DMS53 (cell line): ENCODE measurements at regions not wholly inside any gene's neighbourhood (a gene's known extent, or its start where the extent isn't known, plus 50 kb on each side); places are given as distances from the start of the nearest gene placed in this dataset.

Source experiments
- DNase-seq: peaks from one replicate; lab custom pipeline; 2025; lab: John Stamatoyannopoulos, UW

- DNase-seq = no peak
Measured at GRCh38 chr2:11102466-11102865, 52.8 kb upstream of the SLC66A3 start.

DNA sequence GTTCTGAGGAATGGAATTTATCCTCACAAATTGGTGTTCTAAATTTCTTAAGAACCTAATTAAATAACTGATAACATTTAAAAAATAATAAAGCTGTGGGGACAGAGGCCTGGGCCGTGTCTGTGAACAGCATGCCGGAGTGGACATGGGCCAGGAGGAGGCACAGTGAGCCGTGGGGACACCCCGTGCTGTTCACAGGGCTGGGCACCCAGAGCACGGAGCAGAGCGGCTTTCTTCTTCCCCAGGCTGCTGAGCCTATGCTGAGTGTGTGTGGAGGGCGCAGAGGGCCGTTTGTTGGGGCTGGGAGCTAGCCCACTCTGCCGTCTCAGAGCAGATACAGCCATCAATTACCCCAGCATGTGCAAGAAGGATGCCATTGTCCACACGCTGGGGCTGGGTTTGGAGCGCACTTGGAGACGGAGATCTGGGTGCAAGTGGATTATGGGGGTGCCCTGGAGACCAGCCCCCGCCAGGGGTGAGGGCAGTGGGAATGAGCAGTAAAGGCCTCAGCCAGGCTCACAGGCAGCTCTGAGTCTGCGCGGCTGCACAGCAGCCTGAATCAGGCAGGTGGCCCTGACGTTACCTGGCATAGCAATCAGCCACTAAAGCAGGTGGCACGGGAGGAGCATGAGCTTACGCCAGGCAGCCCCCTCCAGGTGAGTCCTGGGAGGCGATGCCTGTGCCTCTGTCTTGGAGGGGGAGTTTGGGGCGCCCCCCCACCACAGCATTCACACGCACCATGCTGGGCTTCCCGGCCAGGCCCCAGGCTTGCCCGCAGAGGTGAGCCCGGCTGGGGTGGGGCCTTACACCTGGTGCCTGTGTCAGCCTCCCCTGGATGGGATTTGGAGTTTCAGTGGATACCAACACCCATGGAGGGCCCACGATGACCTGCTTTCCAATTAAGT lies 52.1 kb upstream of the SLC66A3 start:
- no peak for DNase-seq

DNA sequence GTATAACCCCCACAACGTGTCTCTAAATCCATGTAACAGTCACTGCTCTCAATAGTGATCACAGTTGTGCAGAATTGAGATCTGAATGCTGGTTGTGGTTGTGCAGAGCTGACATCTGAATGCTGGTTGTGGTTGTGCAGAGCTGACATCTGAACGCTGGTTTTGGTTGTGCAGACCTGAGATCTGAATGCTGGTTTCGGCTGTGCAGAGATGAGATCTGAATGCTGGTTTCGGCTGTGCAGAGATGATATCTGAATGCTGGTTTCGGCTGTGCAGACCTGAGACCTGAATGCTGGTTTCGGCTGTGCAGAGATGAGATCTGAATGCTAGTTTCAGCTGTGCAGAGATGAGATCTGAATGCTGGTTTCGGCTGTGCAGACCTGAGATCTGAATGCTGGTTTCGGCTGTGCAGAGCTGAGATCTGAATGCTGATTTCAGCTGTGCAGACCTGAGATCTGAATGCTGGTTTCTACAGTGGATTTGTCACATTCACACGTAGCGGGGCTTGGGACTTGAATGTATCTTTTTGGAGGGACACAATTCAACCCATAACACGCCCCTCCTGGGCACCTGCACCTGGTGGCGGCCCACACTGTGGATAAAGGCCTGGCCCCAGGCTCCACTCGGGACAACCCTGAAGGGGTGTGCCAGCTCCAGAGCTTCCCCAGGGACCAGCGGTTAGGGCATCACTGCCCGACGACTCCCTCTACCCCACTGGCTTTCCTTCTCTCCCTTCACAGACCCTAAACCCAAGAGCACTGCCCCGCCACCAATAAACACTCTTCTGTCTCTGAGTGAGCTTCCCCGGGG lies 51.1 kb upstream of the SLC66A3 start:
- DNase-seq = no peak

DNA sequence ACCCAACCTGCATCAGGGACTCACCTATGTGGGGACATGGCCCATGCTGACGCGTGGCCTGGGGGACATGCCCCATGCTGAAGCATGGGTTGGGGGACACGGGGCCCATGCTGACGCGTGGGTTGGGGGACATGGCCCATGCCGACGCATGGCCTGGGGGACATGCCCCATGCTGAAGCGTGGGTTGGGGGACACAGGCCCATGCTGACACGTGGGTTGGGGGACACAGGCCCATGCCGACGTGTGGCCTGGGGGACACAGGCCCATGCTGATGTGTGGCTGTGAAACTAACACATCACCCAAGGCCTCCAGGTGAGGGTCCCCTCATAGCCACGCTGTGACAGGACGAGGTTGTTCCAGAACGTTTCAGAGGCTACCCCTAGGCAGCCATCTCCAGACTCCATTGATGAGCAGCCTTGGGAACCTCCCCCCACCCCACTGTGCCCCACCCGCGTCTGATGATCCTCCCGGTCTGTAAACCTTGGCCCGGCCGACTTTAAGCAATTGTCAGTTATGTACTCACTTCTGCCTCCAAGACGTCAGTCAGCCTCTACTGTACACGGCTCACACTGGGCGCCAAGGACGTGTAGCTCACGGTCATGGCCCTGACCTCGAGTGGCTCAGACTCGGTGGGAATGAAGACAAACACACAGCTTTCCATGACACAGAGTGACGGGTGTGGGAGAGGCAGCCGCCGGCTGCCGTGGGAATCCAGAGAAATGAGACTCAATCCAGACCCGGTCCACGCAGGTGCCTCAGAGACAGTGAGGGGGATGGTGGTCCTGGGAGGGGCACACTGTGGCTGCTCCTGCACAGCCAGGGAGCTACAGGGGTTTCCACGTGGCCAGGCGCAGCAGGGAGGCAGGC lies 50.2 kb upstream of the SLC66A3 start:
- DNase-seq = no peak
